ENCODE measurements at regions not wholly inside any gene's neighbourhood (a gene's known extent, or its start where the extent isn't known, plus 50 kb on each side); places are given as distances from the start of the nearest gene placed in this dataset.

DNA sequence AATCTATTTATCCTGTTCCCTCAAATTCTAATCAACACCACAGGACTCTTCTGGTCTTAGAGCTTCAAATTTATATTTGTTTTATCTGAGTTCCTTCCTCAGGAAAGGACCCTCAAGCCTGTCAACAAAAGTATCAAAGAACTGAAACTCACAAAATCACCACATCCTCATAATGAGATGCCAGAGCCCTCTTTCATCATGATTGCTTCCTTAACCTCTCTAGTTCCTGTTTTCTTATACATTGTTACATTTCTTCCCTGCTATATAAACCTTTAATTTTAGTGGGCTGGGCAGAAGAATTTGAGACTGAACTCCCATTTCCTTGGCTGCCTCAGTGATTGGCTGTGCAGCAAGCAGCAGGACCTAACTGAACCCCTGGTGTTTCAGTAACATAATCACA lies 189.7 kb downstream of the ZNF248 start:
- no peak for ATAC-seq
- Mint-ChIP-seq H3K4me1 (no peaks in the 10 kb centered on the region), H3K36me3 (peaks cover 64% of the 10 kb centered on the region), H3K27me3 (ENCODE audit: low read depth) (peaks cover 5% of the 10 kb centered on the region), H3K9me3 (peaks cover 77% of the 10 kb centered on the region), H3K27ac (no peak overlapping the region), H3K4me3 (no peak overlapping the region)
- CTCF ChIA-PET: no interaction called here
- TF ChIP-seq, protein P1, sequence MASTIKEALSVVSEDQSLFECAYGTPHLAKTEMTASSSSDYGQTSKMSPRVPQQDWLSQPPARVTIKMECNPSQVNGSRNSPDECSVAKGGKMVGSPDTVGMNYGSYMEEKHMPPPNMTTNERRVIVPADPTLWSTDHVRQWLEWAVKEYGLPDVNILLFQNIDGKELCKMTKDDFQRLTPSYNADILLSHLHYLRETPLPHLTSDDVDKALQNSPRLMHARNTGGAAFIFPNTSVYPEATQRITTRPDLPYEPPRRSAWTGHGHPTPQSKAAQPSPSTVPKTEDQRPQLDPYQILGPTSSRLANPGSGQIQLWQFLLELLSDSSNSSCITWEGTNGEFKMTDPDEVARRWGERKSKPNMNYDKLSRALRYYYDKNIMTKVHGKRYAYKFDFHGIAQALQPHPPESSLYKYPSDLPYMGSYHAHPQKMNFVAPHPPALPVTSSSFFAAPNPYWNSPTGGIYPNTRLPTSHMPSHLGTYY (CRISPR knock-in tag; IDR thresholded peaks at IDR 0.05): no peak
- no peak for TF ChIP-seq ESRRA (CRISPR knock-in tag; IDR thresholded peaks at IDR 0.05; ENCODE audit: borderline replicate concordance)
- no peak for TF ChIP-seq NFATC4 (CRISPR knock-in tag; IDR thresholded peaks at IDR 0.05)
- no peak for TF ChIP-seq NR2C2 (CRISPR knock-in tag; IDR thresholded peaks at IDR 0.05)
- TF ChIP-seq FOXP1 (CRISPR knock-in tag; IDR thresholded peaks at IDR 0.05; ENCODE audit: borderline replicate concordance): no peak
- TF ChIP-seq MYBL2 (CRISPR knock-in tag; IDR thresholded peaks at IDR 0.05): no peak
- no peak for TF ChIP-seq HMGA2 (CRISPR knock-in tag; IDR thresholded peaks at IDR 0.05)
- TF ChIP-seq, protein P2, sequence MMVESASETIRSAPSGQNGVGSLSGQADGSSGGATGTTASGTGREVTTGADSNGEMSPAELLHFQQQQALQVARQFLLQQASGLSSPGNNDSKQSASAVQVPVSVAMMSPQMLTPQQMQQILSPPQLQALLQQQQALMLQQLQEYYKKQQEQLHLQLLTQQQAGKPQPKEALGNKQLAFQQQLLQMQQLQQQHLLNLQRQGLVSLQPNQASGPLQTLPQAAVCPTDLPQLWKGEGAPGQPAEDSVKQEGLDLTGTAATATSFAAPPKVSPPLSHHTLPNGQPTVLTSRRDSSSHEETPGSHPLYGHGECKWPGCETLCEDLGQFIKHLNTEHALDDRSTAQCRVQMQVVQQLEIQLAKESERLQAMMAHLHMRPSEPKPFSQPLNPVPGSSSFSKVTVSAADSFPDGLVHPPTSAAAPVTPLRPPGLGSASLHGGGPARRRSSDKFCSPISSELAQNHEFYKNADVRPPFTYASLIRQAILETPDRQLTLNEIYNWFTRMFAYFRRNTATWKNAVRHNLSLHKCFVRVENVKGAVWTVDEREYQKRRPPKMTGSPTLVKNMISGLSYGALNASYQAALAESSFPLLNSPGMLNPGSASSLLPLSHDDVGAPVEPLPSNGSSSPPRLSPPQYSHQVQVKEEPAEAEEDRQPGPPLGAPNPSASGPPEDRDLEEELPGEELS (CRISPR knock-in tag; IDR thresholded peaks at IDR 0.05): no peak
- TF ChIP-seq, protein P3, sequence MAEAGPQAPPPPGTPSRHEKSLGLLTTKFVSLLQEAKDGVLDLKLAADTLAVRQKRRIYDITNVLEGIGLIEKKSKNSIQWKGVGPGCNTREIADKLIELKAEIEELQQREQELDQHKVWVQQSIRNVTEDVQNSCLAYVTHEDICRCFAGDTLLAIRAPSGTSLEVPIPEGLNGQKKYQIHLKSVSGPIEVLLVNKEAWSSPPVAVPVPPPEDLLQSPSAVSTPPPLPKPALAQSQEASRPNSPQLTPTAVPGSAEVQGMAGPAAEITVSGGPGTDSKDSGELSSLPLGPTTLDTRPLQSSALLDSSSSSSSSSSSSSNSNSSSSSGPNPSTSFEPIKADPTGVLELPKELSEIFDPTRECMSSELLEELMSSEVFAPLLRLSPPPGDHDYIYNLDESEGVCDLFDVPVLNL (CRISPR knock-in tag; IDR thresholded peaks at IDR 0.05; ENCODE audit: borderline replicate concordance, low read depth): no peak
- no peak for DNase-seq (ENCODE audit: low spot score)
- POLR2A ChIA-PET: no interaction called here

DNA sequence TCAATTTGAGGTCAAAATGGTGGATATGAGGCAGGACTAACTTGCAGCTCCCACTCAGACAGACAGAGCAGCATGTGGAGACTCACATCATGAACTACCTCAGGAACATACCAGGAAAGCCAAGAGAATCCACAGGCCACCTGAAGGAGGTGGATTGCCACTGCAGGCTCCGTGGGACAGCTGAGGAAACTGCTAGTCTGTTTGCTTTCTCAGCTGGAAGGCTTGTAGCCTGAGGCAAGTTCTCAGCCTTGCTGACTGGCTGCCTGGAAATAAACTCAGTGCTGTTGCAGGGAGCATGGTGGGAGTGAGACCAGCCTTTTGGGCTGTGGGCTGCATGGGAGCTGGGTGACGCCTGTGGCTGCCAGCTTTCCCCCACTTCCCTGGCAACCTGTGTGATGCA lies 202.9 kb downstream of the ZNF248 start:
- no peak for DNase-seq (ENCODE audit: low spot score)
- Mint-ChIP-seq H3K4me1 (no peaks in the 10 kb centered on the region), H3K4me3 (no peak overlapping the region), H3K27ac (no peak overlapping the region), H3K36me3 (peaks cover 76% of the 10 kb centered on the region), H3K9me3 (peaks cover 86% of the 10 kb centered on the region), H3K27me3 (ENCODE audit: low read depth) (peaks cover 10% of the 10 kb centered on the region)
- POLR2A ChIA-PET: no interaction called here
- peak; percentile 26; the same call in 1 of the 2 replicates for ATAC-seq
- CTCF ChIA-PET: no interaction called here
- no peak for TF ChIP-seq ZNF416 (CRISPR knock-in tag; IDR thresholded peaks at IDR 0.05)
- TF ChIP-seq RORB (CRISPR knock-in tag; IDR thresholded peaks at IDR 0.05): no peak
- no peak for TF ChIP-seq NR1H2 (CRISPR knock-in tag; IDR thresholded peaks at IDR 0.05)
- no peak for TF ChIP-seq EMX1 (CRISPR knock-in tag; IDR thresholded peaks at IDR 0.05)
- no peak for TF ChIP-seq ZNF396 (CRISPR knock-in tag; IDR thresholded peaks at IDR 0.05; ENCODE audit: borderline replicate concordance)
- TF ChIP-seq, protein P4, sequence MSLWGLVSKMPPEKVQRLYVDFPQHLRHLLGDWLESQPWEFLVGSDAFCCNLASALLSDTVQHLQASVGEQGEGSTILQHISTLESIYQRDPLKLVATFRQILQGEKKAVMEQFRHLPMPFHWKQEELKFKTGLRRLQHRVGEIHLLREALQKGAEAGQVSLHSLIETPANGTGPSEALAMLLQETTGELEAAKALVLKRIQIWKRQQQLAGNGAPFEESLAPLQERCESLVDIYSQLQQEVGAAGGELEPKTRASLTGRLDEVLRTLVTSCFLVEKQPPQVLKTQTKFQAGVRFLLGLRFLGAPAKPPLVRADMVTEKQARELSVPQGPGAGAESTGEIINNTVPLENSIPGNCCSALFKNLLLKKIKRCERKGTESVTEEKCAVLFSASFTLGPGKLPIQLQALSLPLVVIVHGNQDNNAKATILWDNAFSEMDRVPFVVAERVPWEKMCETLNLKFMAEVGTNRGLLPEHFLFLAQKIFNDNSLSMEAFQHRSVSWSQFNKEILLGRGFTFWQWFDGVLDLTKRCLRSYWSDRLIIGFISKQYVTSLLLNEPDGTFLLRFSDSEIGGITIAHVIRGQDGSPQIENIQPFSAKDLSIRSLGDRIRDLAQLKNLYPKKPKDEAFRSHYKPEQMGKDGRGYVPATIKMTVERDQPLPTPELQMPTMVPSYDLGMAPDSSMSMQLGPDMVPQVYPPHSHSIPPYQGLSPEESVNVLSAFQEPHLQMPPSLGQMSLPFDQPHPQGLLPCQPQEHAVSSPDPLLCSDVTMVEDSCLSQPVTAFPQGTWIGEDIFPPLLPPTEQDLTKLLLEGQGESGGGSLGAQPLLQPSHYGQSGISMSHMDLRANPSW (CRISPR knock-in tag; conservative IDR thresholded peaks at IDR 0.05; ENCODE audit: low read depth): no peak
- TF ChIP-seq, protein P5, sequence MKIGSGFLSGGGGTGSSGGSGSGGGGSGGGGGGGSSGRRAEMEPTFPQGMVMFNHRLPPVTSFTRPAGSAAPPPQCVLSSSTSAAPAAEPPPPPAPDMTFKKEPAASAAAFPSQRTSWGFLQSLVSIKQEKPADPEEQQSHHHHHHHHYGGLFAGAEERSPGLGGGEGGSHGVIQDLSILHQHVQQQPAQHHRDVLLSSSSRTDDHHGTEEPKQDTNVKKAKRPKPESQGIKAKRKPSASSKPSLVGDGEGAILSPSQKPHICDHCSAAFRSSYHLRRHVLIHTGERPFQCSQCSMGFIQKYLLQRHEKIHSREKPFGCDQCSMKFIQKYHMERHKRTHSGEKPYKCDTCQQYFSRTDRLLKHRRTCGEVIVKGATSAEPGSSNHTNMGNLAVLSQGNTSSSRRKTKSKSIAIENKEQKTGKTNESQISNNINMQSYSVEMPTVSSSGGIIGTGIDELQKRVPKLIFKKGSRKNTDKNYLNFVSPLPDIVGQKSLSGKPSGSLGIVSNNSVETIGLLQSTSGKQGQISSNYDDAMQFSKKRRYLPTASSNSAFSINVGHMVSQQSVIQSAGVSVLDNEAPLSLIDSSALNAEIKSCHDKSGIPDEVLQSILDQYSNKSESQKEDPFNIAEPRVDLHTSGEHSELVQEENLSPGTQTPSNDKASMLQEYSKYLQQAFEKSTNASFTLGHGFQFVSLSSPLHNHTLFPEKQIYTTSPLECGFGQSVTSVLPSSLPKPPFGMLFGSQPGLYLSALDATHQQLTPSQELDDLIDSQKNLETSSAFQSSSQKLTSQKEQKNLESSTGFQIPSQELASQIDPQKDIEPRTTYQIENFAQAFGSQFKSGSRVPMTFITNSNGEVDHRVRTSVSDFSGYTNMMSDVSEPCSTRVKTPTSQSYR (CRISPR knock-in tag; IDR thresholded peaks at IDR 0.05): no peak
- no peak for TF ChIP-seq FOXP1 (CRISPR knock-in tag; IDR thresholded peaks at IDR 0.05; ENCODE audit: borderline replicate concordance)
- TF ChIP-seq NFATC4 (CRISPR knock-in tag; IDR thresholded peaks at IDR 0.05): no peak
- TF ChIP-seq ZNF671 (CRISPR knock-in tag; IDR thresholded peaks at IDR 0.05): no peak
- TF ChIP-seq, protein P6, sequence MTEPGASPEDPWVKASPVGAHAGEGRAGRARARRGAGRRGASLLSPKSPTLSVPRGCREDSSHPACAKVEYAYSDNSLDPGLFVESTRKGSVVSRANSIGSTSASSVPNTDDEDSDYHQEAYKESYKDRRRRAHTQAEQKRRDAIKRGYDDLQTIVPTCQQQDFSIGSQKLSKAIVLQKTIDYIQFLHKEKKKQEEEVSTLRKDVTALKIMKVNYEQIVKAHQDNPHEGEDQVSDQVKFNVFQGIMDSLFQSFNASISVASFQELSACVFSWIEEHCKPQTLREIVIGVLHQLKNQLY (CRISPR knock-in tag; IDR thresholded peaks at IDR 0.05): no peak
- no peak for TF ChIP-seq HMGA2 (CRISPR knock-in tag; IDR thresholded peaks at IDR 0.05)
- TF ChIP-seq, protein P7, sequence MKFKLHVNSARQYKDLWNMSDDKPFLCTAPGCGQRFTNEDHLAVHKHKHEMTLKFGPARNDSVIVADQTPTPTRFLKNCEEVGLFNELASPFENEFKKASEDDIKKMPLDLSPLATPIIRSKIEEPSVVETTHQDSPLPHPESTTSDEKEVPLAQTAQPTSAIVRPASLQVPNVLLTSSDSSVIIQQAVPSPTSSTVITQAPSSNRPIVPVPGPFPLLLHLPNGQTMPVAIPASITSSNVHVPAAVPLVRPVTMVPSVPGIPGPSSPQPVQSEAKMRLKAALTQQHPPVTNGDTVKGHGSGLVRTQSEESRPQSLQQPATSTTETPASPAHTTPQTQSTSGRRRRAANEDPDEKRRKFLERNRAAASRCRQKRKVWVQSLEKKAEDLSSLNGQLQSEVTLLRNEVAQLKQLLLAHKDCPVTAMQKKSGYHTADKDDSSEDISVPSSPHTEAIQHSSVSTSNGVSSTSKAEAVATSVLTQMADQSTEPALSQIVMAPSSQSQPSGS (CRISPR knock-in tag; IDR thresholded peaks at IDR 0.05; ENCODE audit: borderline replicate concordance, low read depth): no peak
- no peak for TF ChIP-seq MXD4 (CRISPR knock-in tag; IDR thresholded peaks at IDR 0.05; ENCODE audit: borderline replicate concordance)
- no peak for TF ChIP-seq GTF2I (CRISPR knock-in tag; conservative IDR thresholded peaks at IDR 0.05)
